GM12878 (cell line): ENCODE measurements at regions not wholly inside any gene's neighbourhood (a gene's known extent, or its start where the extent isn't known, plus 50 kb on each side); places are given as distances from the start of the nearest gene placed in this dataset.

Source experiments
- ATAC-seq: fragments of 200-7000 bp; cut with Tn5 transposase; 3 replicates; pipeline ENCODE4 v1.9.1; 2020; ENCODE audit warnings: mild to moderate bottlenecking, moderate library complexity
- BruUV-seq: library from RNA; stranded (reverse); fragments of 400-500 nt; replicated peaks from 2 replicates; lab custom pipeline; 2021; lab: Mats Ljungman, UMichigan
- CTCF ChIA-PET: fragments of 300-600 bp; sonication (Branson Sonifier 250); formaldehyde crosslinking; extraction: SDS; loops from one replicate; lab custom pipeline; 2021; ENCODE audit warnings: inconsistent platforms; lab: Yijun Ruan, JAX
- POLR2A ChIA-PET: fragments of 350-600 bp; formaldehyde crosslinking; extraction: SDS; loops from one replicate; lab custom pipeline; 2021; ENCODE audit warnings: inconsistent platforms; lab: Charles Lee
- RAD21 ChIA-PET: fragments of 300-600 bp; sonication (Branson Sonifier 250); formaldehyde crosslinking; loops from one replicate; lab custom pipeline; 2023; ENCODE audit warnings: antibody characterized with exemption; ENCODE audit not compliant: unreplicated experiment; lab: Charles Lee
- SMC1A ChIA-PET: fragments of 300-600 bp; sonication (Branson Sonifier 250); formaldehyde crosslinking; loops from one replicate; lab custom pipeline; 2023; ENCODE audit not compliant: unreplicated experiment, uncharacterized antibody; lab: Charles Lee
- DNase-seq: peaks from one replicate; pipeline ENCODE4 v3.0.0-alpha.2; 2011; ENCODE audit warnings: low read depth, low spot score
- FAIRE-seq: peaks from 3 replicates; lab custom pipeline; 2011; peaks lifted over from hg19 to GRCh38; lab: Jason Lieb, UNC
- H2AFZ ChIP-seq: 2 replicates; pipeline ENCODE4 v1.6.0; 2011; ENCODE audit warnings: low read depth, low read length, control low read depth; ENCODE audit not compliant: control insufficient read depth
- H3K27ac ChIP-seq: 2 replicates; pipeline ENCODE4 v1.5.1; 2011; ENCODE audit warnings: control low read depth; ENCODE audit not compliant: control insufficient read depth, insufficient read depth
- H3K27me3 ChIP-seq, 2 experiments: replicated peaks in 1 of 2; 2 replicates each; pipeline versions ENCODE4 v1.6.0 to v1.6.1; 2011; ENCODE audit warnings: low read length in 1 of 2; ENCODE audit not compliant: control insufficient read depth in 2 of 2, insufficient read depth in 2 of 2
- H3K36me3 ChIP-seq, 2 experiments: 2 replicates each; pipeline ENCODE4 v1.5.1; 2011; ENCODE audit warnings: low read length in 1 of 2; ENCODE audit not compliant: control insufficient read depth in 2 of 2, insufficient read depth in 2 of 2
- H3K4me1 ChIP-seq: 2 replicates; pipeline ENCODE4 v1.6.1; 2011; ENCODE audit warnings: mild to moderate bottlenecking, low read length, moderate library complexity, mixed read lengths; ENCODE audit not compliant: control insufficient read depth, insufficient read depth
- H3K4me2 ChIP-seq: 2 replicates; pipeline ENCODE4 v1.6.0; 2011; ENCODE audit warnings: control low read depth; ENCODE audit not compliant: control insufficient read depth, insufficient read depth
- H3K4me3 ChIP-seq: fragments of 200-600 bp; sonication (generic); 2 replicates; pipeline ENCODE4 v1.5.1; 2016
- H3K79me2 ChIP-seq: 2 replicates; pipeline ENCODE4 v1.6.0; 2011; ENCODE audit warnings: low read length; ENCODE audit not compliant: control insufficient read depth, insufficient read depth
- H3K9ac ChIP-seq: 2 replicates; pipeline ENCODE4 v1.8.0; 2011; ENCODE audit warnings: low read length, control low read depth, mixed read lengths; ENCODE audit not compliant: control insufficient read depth, insufficient read depth
- H3K9me3 ChIP-seq: replicated peaks from 3 replicates; pipeline ENCODE4 v1.5.1; 2011; ENCODE audit warnings: mild to moderate bottlenecking, low read length; ENCODE audit not compliant: control insufficient read depth, insufficient read depth
- H4K20me1 ChIP-seq: 2 replicates; pipeline ENCODE4 v1.6.0; 2011; ENCODE audit not compliant: control insufficient read depth, insufficient read depth
- CEBPB ChIP-seq, 2 experiments: fragments of 150-350 bp in 1 of 2; IDR thresholded peaks; 2 replicates each; pipeline ENCODE4 v1.6.1; 2012 to 2014; ENCODE audit warnings: low read depth in 2 of 2, low read length in 2 of 2, borderline replicate concordance in 1 of 2, inconsistent platforms in 1 of 2
- CHD1 ChIP-seq: IDR thresholded peaks from 2 replicates; pipeline ENCODE4 v1.6.1; 2012; ENCODE audit warnings: low read depth, low read length, improper control_type of control experiment
- CHD4 ChIP-seq: fragments of 200-600 bp; sonication (generic); IDR thresholded peaks from 2 replicates; pipeline ENCODE4 v1.6.1; 2016; ENCODE audit warnings: mild to moderate bottlenecking
- CREM ChIP-seq: IDR thresholded peaks from 2 replicates; pipeline ENCODE4 v1.6.1; 2014; ENCODE audit warnings: antibody characterized with exemption, low read depth
- EZH2 ChIP-seq: IDR thresholded peaks from 2 replicates; pipeline ENCODE4 v1.6.1; 2012; ENCODE audit warnings: low read depth, mild to moderate bottlenecking, control low read depth, inconsistent platforms, low read length, borderline replicate concordance; ENCODE audit not compliant: control insufficient read depth
- FOS ChIP-seq: IDR thresholded peaks from 3 replicates; pipeline ENCODE4 v1.6.1; 2011; ENCODE audit warnings: borderline replicate concordance; ENCODE audit not compliant: insufficient read length; ENCODE audit errors: extremely low read depth
- MEF2B ChIP-seq: fragments of 450-650 bp; IDR thresholded peaks from 2 replicates; pipeline ENCODE4 v1.6.1; 2018; ENCODE audit warnings: mild to moderate bottlenecking, moderate library complexity; ENCODE audit not compliant: partially characterized antibody, poor library complexity, severe bottlenecking
- MYC ChIP-seq: IDR thresholded peaks from 2 replicates; pipeline ENCODE4 v1.6.1; 2011; ENCODE audit warnings: mild to moderate bottlenecking, low read length, moderate library complexity, inconsistent platforms; ENCODE audit not compliant: insufficient read depth, insufficient replicate concordance, insufficient read length, severe bottlenecking
- NR2C2 ChIP-seq: IDR thresholded peaks from 2 replicates; pipeline ENCODE4 v1.6.1; 2011; ENCODE audit warnings: borderline replicate concordance, low read depth; ENCODE audit not compliant: control insufficient read depth, insufficient read length
- RAD51 ChIP-seq: fragments of 450-650 bp; IDR thresholded peaks from 2 replicates; pipeline ENCODE4 v1.6.1; 2016; ENCODE audit warnings: moderate library complexity, mild to moderate bottlenecking, inconsistent platforms
- RCOR1 ChIP-seq: conservative IDR thresholded peaks from 2 replicates; pipeline ENCODE4 v1.6.1; 2012; ENCODE audit warnings: low read depth, low read length, improper control_type of control experiment
- TARDBP ChIP-seq: IDR thresholded peaks from 2 replicates; pipeline ENCODE4 v1.6.1; 2016; ENCODE audit warnings: borderline replicate concordance
- WRNIP1 ChIP-seq: IDR thresholded peaks from 2 replicates; pipeline ENCODE4 v1.6.1; 2011; ENCODE audit warnings: low read depth, low read length, improper control_type of control experiment, borderline replicate concordance
- ZZZ3 ChIP-seq: IDR thresholded peaks from 2 replicates; pipeline ENCODE4 v1.6.1; 2011; ENCODE audit warnings: low read depth; ENCODE audit not compliant: control insufficient read depth, insufficient read length
- WGBS: methylation state at CpG from one replicate; pipeline ENCODE4 v1.1.6; 2016; ENCODE audit warnings: low lambda C conversion rate; ENCODE audit not compliant: insufficient replicate concordance, insufficient coverage; ENCODE audit errors: missing lambda C conversion rate; 5-methylcytosine and 5-hydroxymethylcytosine counted together
- in situ Hi-C: fragments of 300-500 bp; cut with MboI; formaldehyde crosslinking; loops from 9 replicates; pipeline ENCODE4 v1.14.3; 2018; ENCODE audit warnings: mixed read lengths
- intact Hi-C: fragments of 100-400 bp; cut with micrococcal nuclease; formaldehyde crosslinking; loops from one replicate; pipeline ENCODE4 v1.14.2; 2022; ENCODE audit not compliant: unreplicated experiment
- TF ChIP-seq, protein P1 (sequence below): fragments of 450-650 bp; IDR thresholded peaks from 2 replicates; pipeline ENCODE4 v1.6.1; 2016; ENCODE audit warnings: mild to moderate bottlenecking, moderate library complexity, borderline replicate concordance

- ATAC-seq (no peak), FAIRE-seq (no peak), DNase-seq (no peak)
- Histone ChIP-seq H4K20me1 (no peaks in the 10 kb centered on the region), H2AFZ (no peak overlapping the region), H3K9ac (no peak overlapping the region), H3K27ac (no peak overlapping the region), H3K36me3 (no peaks in the 10 kb centered on the region), H3K4me3 (no peak overlapping the region), H3K4me2 (no peak overlapping the region), H3K79me2 (no peaks in the 10 kb centered on the region), H3K9me3 (no peaks in the 10 kb centered on the region), H3K4me1 (no peaks in the 10 kb centered on the region), H3K27me3 (no peaks in the 10 kb centered on the region)
- WGBS = 0% methylated on average over 1 of the region's 1 CpG
- BruUV-seq = no TSS peak
- ChIA-PET CTCF (no interaction called here), RAD21 (no interaction called here), SMC1A (no interaction called here), POLR2A (no interaction called here)
- intact Hi-C loops (no loop called here), in situ Hi-C loops (no loop called here)
- TF ChIP-seq CHD4 (no peak), MEF2B (no peak), MYC (no peak)
Measured at GRCh38 chr3:165994293-165994692, 157.1 kb upstream of the BCHE start.

DNA sequence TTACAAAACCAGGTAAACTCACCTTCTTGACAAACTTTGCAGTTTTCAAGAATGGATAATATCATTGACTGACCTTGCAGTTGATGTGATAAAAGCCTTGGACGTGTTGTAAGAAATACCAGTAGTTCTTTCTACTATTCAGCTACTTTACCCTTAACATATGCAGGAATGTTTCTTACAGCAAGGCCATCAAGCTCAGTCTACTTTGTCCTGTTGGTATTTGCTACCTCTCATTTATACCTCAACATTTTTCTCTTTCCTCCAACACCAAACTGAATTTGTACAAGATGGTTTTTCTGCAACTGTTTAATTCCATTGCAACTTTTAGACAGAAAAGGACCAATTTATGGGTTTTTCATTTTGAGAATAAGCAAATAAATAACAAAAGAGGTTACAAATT lies 147.4 kb upstream of the BCHE start:
- WGBS = 0% methylated on average over 1 of the region's 1 CpG
- intact Hi-C loops (no loop called here), in situ Hi-C loops (no loop called here)
- Histone ChIP-seq H2AFZ (no peak overlapping the region), H3K4me3 (no peak overlapping the region), H4K20me1 (no peaks in the 10 kb centered on the region), H3K4me2 (no peak overlapping the region), H3K4me1 (no peaks in the 10 kb centered on the region), H3K27ac (no peak overlapping the region), H3K79me2 (no peaks in the 10 kb centered on the region), H3K27me3 (no peaks in the 10 kb centered on the region), H3K9ac (no peak overlapping the region), H3K36me3 (no peaks in the 10 kb centered on the region), H3K9me3 (no peaks in the 10 kb centered on the region)
- DNase-seq (no peak), FAIRE-seq (no peak), ATAC-seq (no peak)
- ChIA-PET CTCF (interaction anchor here (0.6 kb wide), 1 partner anchor 164 kb away, joined by 4 read pairs; no protein-coding TSS in a partner anchor), SMC1A (no interaction called here), POLR2A (no interaction called here), RAD21 (no interaction called here)
- BruUV-seq = no TSS peak
- TF ChIP-seq, protein P1, sequence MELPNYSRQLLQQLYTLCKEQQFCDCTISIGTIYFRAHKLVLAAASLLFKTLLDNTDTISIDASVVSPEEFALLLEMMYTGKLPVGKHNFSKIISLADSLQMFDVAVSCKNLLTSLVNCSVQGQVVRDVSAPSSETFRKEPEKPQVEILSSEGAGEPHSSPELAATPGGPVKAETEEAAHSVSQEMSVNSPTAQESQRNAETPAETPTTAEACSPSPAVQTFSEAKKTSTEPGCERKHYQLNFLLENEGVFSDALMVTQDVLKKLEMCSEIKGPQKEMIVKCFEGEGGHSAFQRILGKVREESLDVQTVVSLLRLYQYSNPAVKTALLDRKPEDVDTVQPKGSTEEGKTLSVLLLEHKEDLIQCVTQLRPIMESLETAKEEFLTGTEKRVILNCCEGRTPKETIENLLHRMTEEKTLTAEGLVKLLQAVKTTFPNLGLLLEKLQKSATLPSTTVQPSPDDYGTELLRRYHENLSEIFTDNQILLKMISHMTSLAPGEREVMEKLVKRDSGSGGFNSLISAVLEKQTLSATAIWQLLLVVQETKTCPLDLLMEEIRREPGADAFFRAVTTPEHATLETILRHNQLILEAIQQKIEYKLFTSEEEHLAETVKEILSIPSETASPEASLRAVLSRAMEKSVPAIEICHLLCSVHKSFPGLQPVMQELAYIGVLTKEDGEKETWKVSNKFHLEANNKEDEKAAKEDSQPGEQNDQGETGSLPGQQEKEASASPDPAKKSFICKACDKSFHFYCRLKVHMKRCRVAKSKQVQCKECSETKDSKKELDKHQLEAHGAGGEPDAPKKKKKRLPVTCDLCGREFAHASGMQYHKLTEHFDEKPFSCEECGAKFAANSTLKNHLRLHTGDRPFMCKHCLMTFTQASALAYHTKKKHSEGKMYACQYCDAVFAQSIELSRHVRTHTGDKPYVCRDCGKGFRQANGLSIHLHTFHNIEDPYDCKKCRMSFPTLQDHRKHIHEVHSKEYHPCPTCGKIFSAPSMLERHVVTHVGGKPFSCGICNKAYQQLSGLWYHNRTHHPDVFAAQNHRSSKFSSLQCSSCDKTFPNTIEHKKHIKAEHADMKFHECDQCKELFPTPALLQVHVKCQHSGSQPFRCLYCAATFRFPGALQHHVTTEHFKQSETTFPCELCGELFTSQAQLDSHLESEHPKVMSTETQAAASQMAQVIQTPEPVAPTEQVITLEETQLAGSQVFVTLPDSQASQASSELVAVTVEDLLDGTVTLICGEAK = no peak
- TF ChIP-seq RAD51 = no peak
- no peak for TF ChIP-seq TARDBP
- no peak for TF ChIP-seq RCOR1
- TF ChIP-seq EZH2 = no peak
- TF ChIP-seq FOS = no peak
- TF ChIP-seq NR2C2 = no peak
- TF ChIP-seq CHD1 = no peak
- TF ChIP-seq CREM = no peak
- no peak for TF ChIP-seq CEBPB (IDR thresholded peaks at IDR 0.05; ENCODE audit: borderline replicate concordance in 1 of 2, low read depth in 2 of 2, low read length in 2 of 2)
- TF ChIP-seq WRNIP1 = no peak
- TF ChIP-seq ZZZ3 = no peak
